Activated naive CD4-positive, alpha-beta T cell treated with anti-CD3 and anti-CD28 coated beads, Interleukin-2, amount 10 ng/mL, durations not matched to agents 7 days and 5 days (primary cell): ENCODE measurements at regions not wholly inside any gene's neighbourhood (a gene's known extent, or its start where the extent isn't known, plus 50 kb on each side); places are given as distances from the start of the nearest gene placed in this dataset.
"Not testable (repeated sequence)": the region's sequence is repeated elsewhere in the genome, so short reads cannot be mapped to it uniquely, and the experiment has no call there.

Source experiments
- CTCF ChIA-PET: fragments of 350-600 bp; sonication (Branson Sonifier 250); formaldehyde crosslinking; loops from one replicate; lab custom pipeline; 2021; ENCODE audit warnings: antibody characterized with exemption; lab: Charles Lee
- DNase-seq: peaks from one replicate; pipeline ENCODE4 v3.0.0-alpha.2; 2020
- H3K27ac Mint-ChIP-seq: one replicate; pipeline ENCODE4 v1.8.0; 2021; ENCODE audit warnings: mild to moderate bottlenecking, moderate library complexity, mixed read lengths
- H3K27me3 Mint-ChIP-seq: one replicate; pipeline ENCODE4 v1.8.0; 2021; ENCODE audit warnings: mild to moderate bottlenecking, mixed read lengths
- H3K36me3 Mint-ChIP-seq: one replicate; pipeline ENCODE4 v1.8.0; 2021; ENCODE audit warnings: mixed read lengths
- H3K4me1 Mint-ChIP-seq: one replicate; pipeline ENCODE4 v1.8.0; 2021; ENCODE audit warnings: mixed read lengths
- H3K4me3 Mint-ChIP-seq: one replicate; pipeline ENCODE4 v1.8.0; 2021; ENCODE audit warnings: mild to moderate bottlenecking, moderate library complexity, mixed read lengths
- H3K9me3 Mint-ChIP-seq: one replicate; pipeline ENCODE4 v1.8.0; 2021; ENCODE audit warnings: mixed read lengths

GRCh38 chr2:147297820-147298219, 547.0 kb upstream of the ACVR2A start:
- Mint-ChIP-seq H3K27ac (peak overlapping the region; percentile 91), H3K9me3 (peaks cover 28% of the 10 kb centered on the region), H3K27me3 (no peaks in the 10 kb centered on the region), H3K4me1 (peaks cover 76% of the 10 kb centered on the region), H3K36me3 (peaks cover 36% of the 10 kb centered on the region), H3K4me3 (peak overlapping the region; percentile 13)
- DNase-seq: peak; percentile 58
- CTCF ChIA-PET: interaction anchor here (0.7 to 1.5 kb wide), 5 partner anchors 9 to 253 kb away, joined by 3 to 5 read pairs (median 4); no protein-coding TSS in a partner anchor

- Mint-ChIP-seq H3K27me3 (no peaks in the 10 kb centered on the region), H3K4me3 (no peak overlapping the region), H3K4me1 (peaks cover 91% of the 10 kb centered on the region), H3K9me3 (peaks cover 35% of the 10 kb centered on the region), H3K27ac (peak overlapping the region; percentile 77), H3K36me3 (peaks cover 47% of the 10 kb centered on the region)
- no peak for DNase-seq
- CTCF ChIA-PET: interaction anchor here (1.3 kb wide), 2 partner anchors 9 to 34 kb away, joined by 3 to 4 read pairs; no protein-coding TSS in a partner anchor
Measured at GRCh38 chr2:147294825-147295392, 549.9 kb upstream of the ACVR2A start.

GRCh38 chr2:147293991-147294824, 550.6 kb upstream of the ACVR2A start:
- peaks cover 91% of the 10 kb centered on the region for H3K4me1 Mint-ChIP-seq
- peaks cover 50% of the 10 kb centered on the region for H3K36me3 Mint-ChIP-seq
- no peak for DNase-seq
- H3K27me3 Mint-ChIP-seq: no peaks in the 10 kb centered on the region
- CTCF ChIA-PET: interaction anchor here (0.9 to 1.3 kb wide), 4 partner anchors 8 to 617 kb away, joined by 3 to 4 read pairs (median 4); no protein-coding TSS in a partner anchor
- H3K4me3 Mint-ChIP-seq: no peak overlapping the region
- peaks cover 38% of the 10 kb centered on the region for H3K9me3 Mint-ChIP-seq
- peak overlapping the region; percentile 77 for H3K27ac Mint-ChIP-seq

GRCh38 chr2:147288131-147288530, 556.7 kb upstream of the ACVR2A start:
- Mint-ChIP-seq H3K36me3 (peaks cover 37% of the 10 kb centered on the region), H3K4me1 (peaks cover 55% of the 10 kb centered on the region), H3K27me3 (no peaks in the 10 kb centered on the region), H3K27ac (peak overlapping the region; percentile 87), H3K9me3 (peaks cover 32% of the 10 kb centered on the region), H3K4me3 (no peak overlapping the region)
- peak; percentile 61 for DNase-seq
- CTCF ChIA-PET: interaction anchor here (0.7 to 2.2 kb wide), 6 partner anchors 10 to 623 kb away, joined by 3 to 11 read pairs (median 4); no protein-coding TSS in a partner anchor

GRCh38 chr2:147275943-147276342, 568.9 kb upstream of the ACVR2A start:
- peaks cover 2% of the 10 kb centered on the region for H3K4me1 Mint-ChIP-seq
- CTCF ChIA-PET: interaction anchor here (0.8 to 1.1 kb wide), 2 partner anchors 19 to 193 kb away, joined by 3 read pairs; no protein-coding TSS in a partner anchor
- no peak overlapping the region for H3K4me3 Mint-ChIP-seq
- no peak overlapping the region for H3K27ac Mint-ChIP-seq
- H3K9me3 Mint-ChIP-seq: peaks cover 7% of the 10 kb centered on the region
- no peak for DNase-seq
- no peaks in the 10 kb centered on the region for H3K27me3 Mint-ChIP-seq
- no peaks in the 10 kb centered on the region for H3K36me3 Mint-ChIP-seq

GRCh38 chr2:147273628-147274027, 571.2 kb upstream of the ACVR2A start:
- CTCF ChIA-PET: no interaction called here
- no peak for DNase-seq
- no peak overlapping the region for H3K4me3 Mint-ChIP-seq
- H3K36me3 Mint-ChIP-seq: peaks cover 6% of the 10 kb centered on the region
- H3K4me1 Mint-ChIP-seq: peaks cover 2% of the 10 kb centered on the region
- no peaks in the 10 kb centered on the region for H3K27me3 Mint-ChIP-seq
- no peak overlapping the region for H3K27ac Mint-ChIP-seq
- peaks cover 18% of the 10 kb centered on the region for H3K9me3 Mint-ChIP-seq

- peaks cover 22% of the 10 kb centered on the region for H3K9me3 Mint-ChIP-seq
- H3K36me3 Mint-ChIP-seq: peaks cover 6% of the 10 kb centered on the region
- no peak for DNase-seq
- peaks cover 2% of the 10 kb centered on the region for H3K4me1 Mint-ChIP-seq
- peaks cover 2% of the 10 kb centered on the region for H3K27me3 Mint-ChIP-seq
- H3K4me3 Mint-ChIP-seq: no peak overlapping the region
- CTCF ChIA-PET: no interaction called here
- no peak overlapping the region for H3K27ac Mint-ChIP-seq
Measured at GRCh38 chr2:147273106-147273505, 571.7 kb upstream of the ACVR2A start.

- H3K27ac Mint-ChIP-seq, H3K4me3 Mint-ChIP-seq, H3K27me3 Mint-ChIP-seq, DNase-seq, CTCF ChIA-PET, H3K4me1 Mint-ChIP-seq: not testable (repeated sequence)
- Mint-ChIP-seq H3K9me3 (peaks cover 31% of the 10 kb centered on the region), H3K36me3 (peaks cover 11% of the 10 kb centered on the region)
Measured at GRCh38 chr2:147269581-147269980, 575.2 kb upstream of the ACVR2A start.

- DNase-seq: no peak
- Mint-ChIP-seq H3K9me3 (peaks cover 3% of the 10 kb centered on the region), H3K4me3 (no peak overlapping the region), H3K27ac (no peak overlapping the region), H3K36me3 (peaks cover 2% of the 10 kb centered on the region), H3K4me1 (no peaks in the 10 kb centered on the region), H3K27me3 (peaks cover 7% of the 10 kb centered on the region)
- CTCF ChIA-PET: no interaction called here
Measured at GRCh38 chr2:147260241-147260640, 584.6 kb upstream of the ACVR2A start.

GRCh38 chr2:147255812-147256211, 589.0 kb upstream of the ACVR2A start:
- H3K4me3 Mint-ChIP-seq: no peak overlapping the region
- DNase-seq: no peak
- peaks cover 7% of the 10 kb centered on the region for H3K36me3 Mint-ChIP-seq
- H3K27ac Mint-ChIP-seq: no peak overlapping the region
- no peaks in the 10 kb centered on the region for H3K27me3 Mint-ChIP-seq
- CTCF ChIA-PET: interaction anchor here (1.2 kb wide), 1 partner anchor 20 kb away, joined by 3 read pairs; no protein-coding TSS in a partner anchor
- peaks cover 8% of the 10 kb centered on the region for H3K9me3 Mint-ChIP-seq
- H3K4me1 Mint-ChIP-seq: no peaks in the 10 kb centered on the region

- H3K4me1 Mint-ChIP-seq: no peaks in the 10 kb centered on the region
- H3K27ac Mint-ChIP-seq: no peak overlapping the region
- CTCF ChIA-PET: no interaction called here
Measured at GRCh38 chr2:147250652-147251356, 594.0 kb upstream of the ACVR2A start.

GRCh38 chr2:147247749-147248148, 597.1 kb upstream of the ACVR2A start:
- CTCF ChIA-PET: no interaction called here
- peaks cover 4% of the 10 kb centered on the region for H3K36me3 Mint-ChIP-seq
- no peaks in the 10 kb centered on the region for H3K4me1 Mint-ChIP-seq
- peaks cover 4% of the 10 kb centered on the region for H3K27me3 Mint-ChIP-seq
- H3K9me3 Mint-ChIP-seq: peaks cover 5% of the 10 kb centered on the region
- H3K4me3 Mint-ChIP-seq: no peak overlapping the region
- H3K27ac Mint-ChIP-seq: no peak overlapping the region
- no peak for DNase-seq

More at GRCh38 chr2:147250652-147251356, 594.0 kb upstream of the ACVR2A start:
- H3K27me3 Mint-ChIP-seq: peaks cover 4% of the 10 kb centered on the region
- peaks cover 7% of the 10 kb centered on the region for H3K36me3 Mint-ChIP-seq
- no peak for DNase-seq
- H3K4me3 Mint-ChIP-seq: no peak overlapping the region
- H3K9me3 Mint-ChIP-seq: peaks cover 8% of the 10 kb centered on the region

- Mint-ChIP-seq H3K4me3 (no peak overlapping the region), H3K9me3 (peaks cover 1% of the 10 kb centered on the region), H3K27me3 (peaks cover 4% of the 10 kb centered on the region), H3K36me3 (no peaks in the 10 kb centered on the region), H3K4me1 (no peaks in the 10 kb centered on the region), H3K27ac (no peak overlapping the region)
- CTCF ChIA-PET: no interaction called here
- DNase-seq: no peak
Measured at GRCh38 chr2:147242445-147242844, 602.4 kb upstream of the ACVR2A start.

GRCh38 chr2:147236601-147237000, 608.2 kb upstream of the ACVR2A start:
- H3K4me3 Mint-ChIP-seq: no peak overlapping the region
- H3K4me1 Mint-ChIP-seq: peaks cover under 1% of the 10 kb centered on the region
- CTCF ChIA-PET: no interaction called here
- H3K27ac Mint-ChIP-seq: no peak overlapping the region
- no peaks in the 10 kb centered on the region for H3K27me3 Mint-ChIP-seq
- no peak for DNase-seq
- H3K9me3 Mint-ChIP-seq: peaks cover 1% of the 10 kb centered on the region
- H3K36me3 Mint-ChIP-seq: no peaks in the 10 kb centered on the region
